ENCODE measurements at regions not wholly inside any gene's neighbourhood (a gene's known extent, or its start where the extent isn't known, plus 50 kb on each side); places are given as distances from the start of the nearest gene placed in this dataset.

GRCh38 chr7:13028036-13028824 is 340.8 kb downstream of the ARL4A start:
- DNase-seq (ENCODE audit: low spot score in 2 of 2) (no peak), ATAC-seq (replicated peaks; ENCODE audit: extremely low read depth, poor library complexity, severe bottlenecking) (no peak)
- H3K4me1 Mint-ChIP-seq, result no peaks in the 10 kb centered on the region
- H3K36me3 Mint-ChIP-seq (ENCODE audit: insufficient read depth), result no peaks in the 10 kb centered on the region
- no peak overlapping the region for H3K27ac Mint-ChIP-seq (ENCODE audit: low read depth)
- no peak overlapping the region for H3K4me3 Mint-ChIP-seq
- no peaks in the 10 kb centered on the region for H3K27me3 Mint-ChIP-seq
- H3K9me3 Mint-ChIP-seq, result no peaks in the 10 kb centered on the region

- Mint-ChIP-seq H3K4me3 (no peak overlapping the region), H3K27ac (ENCODE audit: low read depth) (no peak overlapping the region), H3K27me3 (no peaks in the 10 kb centered on the region), H3K36me3 (ENCODE audit: insufficient read depth) (no peaks in the 10 kb centered on the region), H3K4me1 (no peaks in the 10 kb centered on the region), H3K9me3 (no peaks in the 10 kb centered on the region)
- ATAC-seq (replicated peaks; ENCODE audit: extremely low read depth, poor library complexity, severe bottlenecking) (no peak), DNase-seq (ENCODE audit: low spot score in 2 of 2) (no peak)
Observed at GRCh38 chr7:13028825-13029099, 341.3 kb downstream of the ARL4A start.

GRCh38 chr7:13031468-13031867 is 344.0 kb downstream of the ARL4A start:
- Mint-ChIP-seq H3K4me3 (no peak overlapping the region), H3K4me1 (no peaks in the 10 kb centered on the region), H3K27me3 (no peaks in the 10 kb centered on the region), H3K36me3 (ENCODE audit: insufficient read depth) (no peaks in the 10 kb centered on the region), H3K9me3 (no peaks in the 10 kb centered on the region), H3K27ac (ENCODE audit: low read depth) (no peak overlapping the region)
- ATAC-seq (replicated peaks; ENCODE audit: extremely low read depth, poor library complexity, severe bottlenecking), result no peak
- DNase-seq (ENCODE audit: low spot score in 2 of 2), result no peak

- no peaks in the 10 kb centered on the region for H3K36me3 Mint-ChIP-seq (ENCODE audit: insufficient read depth)
- ATAC-seq (replicated peaks; ENCODE audit: extremely low read depth, poor library complexity, severe bottlenecking), result no peak
- DNase-seq (ENCODE audit: low spot score in 2 of 2), result no peak
- H3K9me3 Mint-ChIP-seq, result no peaks in the 10 kb centered on the region
- H3K4me3 Mint-ChIP-seq, result no peak overlapping the region
- H3K4me1 Mint-ChIP-seq, result no peaks in the 10 kb centered on the region
- peaks cover 5% of the 10 kb centered on the region for H3K27me3 Mint-ChIP-seq
- no peak overlapping the region for H3K27ac Mint-ChIP-seq (ENCODE audit: low read depth)
Observed at GRCh38 chr7:13032084-13032483, 344.7 kb downstream of the ARL4A start.

- Mint-ChIP-seq H3K27ac (ENCODE audit: low read depth) (no peak overlapping the region), H3K27me3 (peaks cover 8% of the 10 kb centered on the region), H3K9me3 (no peaks in the 10 kb centered on the region), H3K36me3 (ENCODE audit: insufficient read depth) (no peaks in the 10 kb centered on the region), H3K4me1 (no peaks in the 10 kb centered on the region), H3K4me3 (no peak overlapping the region)
- ATAC-seq (replicated peaks; ENCODE audit: extremely low read depth, poor library complexity, severe bottlenecking) (no peak), DNase-seq (ENCODE audit: low spot score in 2 of 2) (no peak)
Observed at GRCh38 chr7:13032576-13032975, 345.1 kb downstream of the ARL4A start.

- no peak for ATAC-seq (replicated peaks; ENCODE audit: extremely low read depth, poor library complexity, severe bottlenecking)
- no peaks in the 10 kb centered on the region for H3K9me3 Mint-ChIP-seq
Observed at GRCh38 chr7:13034693-13035092, 347.3 kb downstream of the ARL4A start.

GRCh38 chr7:13035233-13035632 is 347.8 kb downstream of the ARL4A start:
- H3K4me1 Mint-ChIP-seq, result no peaks in the 10 kb centered on the region
- DNase-seq (ENCODE audit: low spot score in 2 of 2) (no peak), ATAC-seq (replicated peaks; ENCODE audit: extremely low read depth, poor library complexity, severe bottlenecking) (no peak)

More at GRCh38 chr7:13034693-13035092, 347.3 kb downstream of the ARL4A start:
- Mint-ChIP-seq H3K36me3 (ENCODE audit: insufficient read depth) (no peaks in the 10 kb centered on the region), H3K4me3 (no peak overlapping the region), H3K27me3 (peaks cover 17% of the 10 kb centered on the region), H3K4me1 (no peaks in the 10 kb centered on the region), H3K27ac (ENCODE audit: low read depth) (no peak overlapping the region)
- DNase-seq (ENCODE audit: low spot score in 2 of 2), result no peak

GRCh38 chr7:13036256-13036780 is 348.9 kb downstream of the ARL4A start:
- Mint-ChIP-seq H3K27ac (ENCODE audit: low read depth) (no peak overlapping the region), H3K4me1 (no peaks in the 10 kb centered on the region), H3K27me3 (peaks cover 17% of the 10 kb centered on the region), H3K4me3 (no peak overlapping the region), H3K36me3 (ENCODE audit: insufficient read depth) (no peaks in the 10 kb centered on the region), H3K9me3 (no peaks in the 10 kb centered on the region)
- ATAC-seq (replicated peaks; ENCODE audit: extremely low read depth, poor library complexity, severe bottlenecking) (no peak), DNase-seq (ENCODE audit: low spot score in 2 of 2) (no peak)

More at GRCh38 chr7:13035233-13035632, 347.8 kb downstream of the ARL4A start:
- H3K36me3 Mint-ChIP-seq (ENCODE audit: insufficient read depth), result no peaks in the 10 kb centered on the region
- H3K4me3 Mint-ChIP-seq, result no peak overlapping the region
- no peaks in the 10 kb centered on the region for H3K9me3 Mint-ChIP-seq
- no peak overlapping the region for H3K27ac Mint-ChIP-seq (ENCODE audit: low read depth)
- H3K27me3 Mint-ChIP-seq, result peaks cover 17% of the 10 kb centered on the region

- no peak overlapping the region for H3K27ac Mint-ChIP-seq (ENCODE audit: low read depth)
- H3K4me1 Mint-ChIP-seq, result no peaks in the 10 kb centered on the region
- H3K36me3 Mint-ChIP-seq (ENCODE audit: insufficient read depth), result no peaks in the 10 kb centered on the region
- no peaks in the 10 kb centered on the region for H3K9me3 Mint-ChIP-seq
- no peak for DNase-seq (ENCODE audit: low spot score in 2 of 2)
- peaks cover 17% of the 10 kb centered on the region for H3K27me3 Mint-ChIP-seq
- ATAC-seq (replicated peaks; ENCODE audit: extremely low read depth, poor library complexity, severe bottlenecking), result no peak
- H3K4me3 Mint-ChIP-seq, result no peak overlapping the region
Observed at GRCh38 chr7:13037216-13037615, 349.8 kb downstream of the ARL4A start.

GRCh38 chr7:13041368-13041988 is 354.0 kb downstream of the ARL4A start:
- H3K4me1 Mint-ChIP-seq, result no peaks in the 10 kb centered on the region
- ATAC-seq (replicated peaks; ENCODE audit: extremely low read depth, poor library complexity, severe bottlenecking), result no peak

GRCh38 chr7:13042605-13043236 is 355.3 kb downstream of the ARL4A start:
- no peak for ATAC-seq (replicated peaks; ENCODE audit: extremely low read depth, poor library complexity, severe bottlenecking)
- no peaks in the 10 kb centered on the region for H3K4me1 Mint-ChIP-seq

More at GRCh38 chr7:13041368-13041988, 354.0 kb downstream of the ARL4A start:
- DNase-seq (ENCODE audit: low spot score in 2 of 2), result no peak
- Mint-ChIP-seq H3K27ac (ENCODE audit: low read depth) (no peak overlapping the region), H3K9me3 (no peaks in the 10 kb centered on the region), H3K27me3 (peaks cover 30% of the 10 kb centered on the region), H3K4me3 (no peak overlapping the region), H3K36me3 (ENCODE audit: insufficient read depth) (no peaks in the 10 kb centered on the region)

GRCh38 chr7:13044309-13044708 is 356.9 kb downstream of the ARL4A start:
- Mint-ChIP-seq H3K9me3 (no peaks in the 10 kb centered on the region), H3K4me1 (no peaks in the 10 kb centered on the region), H3K4me3 (no peak overlapping the region), H3K36me3 (ENCODE audit: insufficient read depth) (no peaks in the 10 kb centered on the region), H3K27ac (ENCODE audit: low read depth) (no peak overlapping the region), H3K27me3 (peaks cover 17% of the 10 kb centered on the region)
- ATAC-seq (replicated peaks; ENCODE audit: extremely low read depth, poor library complexity, severe bottlenecking) (no peak), DNase-seq (ENCODE audit: low spot score in 2 of 2) (no peak)

More at GRCh38 chr7:13042605-13043236, 355.3 kb downstream of the ARL4A start:
- Mint-ChIP-seq H3K36me3 (ENCODE audit: insufficient read depth) (no peaks in the 10 kb centered on the region), H3K27me3 (peaks cover 22% of the 10 kb centered on the region), H3K27ac (ENCODE audit: low read depth) (no peak overlapping the region), H3K4me3 (no peak overlapping the region), H3K9me3 (no peaks in the 10 kb centered on the region)
- DNase-seq (ENCODE audit: low spot score in 2 of 2), result no peak

- ATAC-seq (replicated peaks; ENCODE audit: extremely low read depth, poor library complexity, severe bottlenecking) (no peak), DNase-seq (ENCODE audit: low spot score in 2 of 2) (no peak)
- Mint-ChIP-seq H3K4me3 (no peak overlapping the region), H3K27me3 (peaks cover 13% of the 10 kb centered on the region), H3K9me3 (no peaks in the 10 kb centered on the region), H3K27ac (ENCODE audit: low read depth) (no peak overlapping the region), H3K36me3 (ENCODE audit: insufficient read depth) (no peaks in the 10 kb centered on the region), H3K4me1 (no peaks in the 10 kb centered on the region)
Observed at GRCh38 chr7:13047061-13047460, 359.6 kb downstream of the ARL4A start.

All from central memory CD8-positive, alpha-beta T cell (primary cell).